ENCODE measurements at regions not wholly inside any gene's neighbourhood (a gene's known extent, or its start where the extent isn't known, plus 50 kb on each side); places are given as distances from the start of the nearest gene placed in this dataset.

GRCh38 chr16:13864689-13865088 is 55.3 kb upstream of the ERCC4 start:
- Histone ChIP-seq H3K4me1 (peaks cover 0 to 12% (median 0%) of the 10 kb centered on the region in 10 experiments; a peak in 5 of 20 replicates), H3K4me2 (peak overlapping the region in 2 of 11 experiments; percentile 6 to 18; a peak in 3 of 22 replicates), H3K9ac (no peak overlapping the region), H3K27me3 (no peaks in the 10 kb centered on the region), H3K9me3 (replicated peaks in 1 of 11) (peaks cover 0 to 30% (median 17%) of the 10 kb centered on the region in 11 experiments; a peak in 17 of 22 replicates), H3K4me3 (no peak overlapping the region), H4K20me1 (no peaks in the 10 kb centered on the region), H3K27ac (peak overlapping the region in 4 of 11 experiments; percentile 14 to 30 (median 24); a peak in 4 of 22 replicates), H3K36me3 (no peaks in the 10 kb centered on the region)
- no peak for TF ChIP-seq Cebpa-rat (IDR thresholded peaks at IDR 0.05)

DNA sequence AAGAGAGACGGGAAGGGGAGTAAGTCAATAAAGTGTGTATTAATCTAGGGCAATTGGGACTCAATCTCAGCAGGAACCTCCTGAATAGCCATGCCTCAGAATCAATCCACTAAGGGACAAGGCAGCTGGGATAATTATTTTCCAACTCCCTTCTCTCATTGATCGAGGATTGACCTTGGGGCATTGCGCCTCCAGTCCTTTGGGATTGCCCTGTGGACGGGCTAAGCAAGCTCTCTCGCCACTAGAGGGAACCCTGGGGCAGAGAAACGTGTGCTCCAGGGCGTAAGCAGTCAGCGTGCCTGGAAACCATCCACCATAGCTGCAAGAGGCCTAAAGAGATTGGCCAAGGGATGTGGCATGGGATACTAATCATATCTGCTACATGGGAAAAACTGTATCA is 53.9 kb upstream of the ERCC4 start:
- peaks cover 0 to 30% (median 17%) of the 10 kb centered on the region in 11 experiments; a peak in 17 of 22 replicates for H3K9me3 ChIP-seq (replicated peaks in 1 of 11)
- no peaks in the 10 kb centered on the region for H3K36me3 ChIP-seq
- no peak overlapping the region for H3K27ac ChIP-seq
- TF ChIP-seq Cebpa-rat (IDR thresholded peaks at IDR 0.05) = no peak
- no peaks in the 10 kb centered on the region for H3K27me3 ChIP-seq
- H3K4me3 ChIP-seq = no peak overlapping the region
- H4K20me1 ChIP-seq = no peaks in the 10 kb centered on the region
- H3K9ac ChIP-seq = no peak overlapping the region
- no peak overlapping the region for H3K4me2 ChIP-seq
- peaks cover 0 to 12% (median 0%) of the 10 kb centered on the region in 10 experiments; a peak in 5 of 20 replicates for H3K4me1 ChIP-seq

Data from BLaER1 treated with 17β-estradiol and CSF1 and Interleukin-3, amounts not matched to agents 10 nM and 100 nM (cell line).